ENCODE measurements at regions not wholly inside any gene's neighbourhood (a gene's known extent, or its start where the extent isn't known, plus 50 kb on each side); places are given as distances from the start of the nearest gene placed in this dataset.

GRCh38 chr17:31702041-31702440 lies 157.0 kb downstream of the COPRS start:
- intact Hi-C loops (cut with DNase I), result no loop called here

GRCh38 chr17:31700973-31701372 lies 158.1 kb downstream of the COPRS start:
- Histone ChIP-seq H3K36me3 (no peaks in the 10 kb centered on the region), H3K27ac (replicated peaks in 1 of 4) (no peak overlapping the region), H3K27me3 (no peaks in the 10 kb centered on the region), H3K4me1 (peaks cover 16 to 42% (median 35%) of the 10 kb centered on the region in 4 donors), H3K4me3 (no peak overlapping the region), H3K9me3 (no peaks in the 10 kb centered on the region)
- TF ChIP-seq POLR2AphosphoS5 (IDR thresholded peaks at IDR 0.05) (no peak), EP300 (IDR thresholded peaks at IDR 0.05) (no peak)
- intact Hi-C loops (cut with DNase I), result no loop called here
- WGBS, result 74% methylated on average over 1 of the region's 1 CpG
- DNase-seq (ENCODE audit: extremely low spot score), result no peak

More at GRCh38 chr17:31702041-31702440, 157.0 kb downstream of the COPRS start:
- Histone ChIP-seq H3K4me3 (no peak overlapping the region), H3K27ac (replicated peaks in 1 of 4) (no peak overlapping the region), H3K9me3 (no peaks in the 10 kb centered on the region), H3K27me3 (no peaks in the 10 kb centered on the region), H3K36me3 (no peaks in the 10 kb centered on the region), H3K4me1 (peaks cover 7 to 31% (median 24%) of the 10 kb centered on the region in 4 donors)
- no peak for DNase-seq (ENCODE audit: extremely low spot score)
- no peak for TF ChIP-seq EP300 (IDR thresholded peaks at IDR 0.05)
- no peak for TF ChIP-seq POLR2A (IDR thresholded peaks at IDR 0.05; ENCODE audit: low read depth)
- TF ChIP-seq CTCF (IDR thresholded peaks at IDR 0.05), result no peak
- TF ChIP-seq POLR2AphosphoS5 (IDR thresholded peaks at IDR 0.05), result no peak
- WGBS, result 92% methylated on average over 3 of the region's 3 CpGs

GRCh38 chr17:31699886-31700285 lies 159.2 kb downstream of the COPRS start:
- peak overlapping the region in 1 of 4 donors; percentile 76 for H3K27ac ChIP-seq (replicated peaks in 1 of 4)
- H3K9me3 ChIP-seq, result no peaks in the 10 kb centered on the region
- no peak for TF ChIP-seq POLR2AphosphoS5 (IDR thresholded peaks at IDR 0.05)
- no peak for TF ChIP-seq CTCF (IDR thresholded peaks at IDR 0.05)
- no peak for TF ChIP-seq EP300 (IDR thresholded peaks at IDR 0.05)
- no peak for TF ChIP-seq POLR2A (IDR thresholded peaks at IDR 0.05; ENCODE audit: low read depth)
- WGBS, result 94% methylated on average over 4 of the region's 4 CpGs
- no peak for DNase-seq (ENCODE audit: extremely low spot score)
- intact Hi-C loops (cut with DNase I), result loop anchor here (5.0 kb wide), 4 partner anchors 37 to 142 kb away; no protein-coding TSS in a partner anchor
- H3K4me1 ChIP-seq, result peaks cover 24 to 53% (median 46%) of the 10 kb centered on the region in 4 donors
- H3K36me3 ChIP-seq, result no peaks in the 10 kb centered on the region
- no peaks in the 10 kb centered on the region for H3K27me3 ChIP-seq
- no peak overlapping the region for H3K4me3 ChIP-seq

DNA sequence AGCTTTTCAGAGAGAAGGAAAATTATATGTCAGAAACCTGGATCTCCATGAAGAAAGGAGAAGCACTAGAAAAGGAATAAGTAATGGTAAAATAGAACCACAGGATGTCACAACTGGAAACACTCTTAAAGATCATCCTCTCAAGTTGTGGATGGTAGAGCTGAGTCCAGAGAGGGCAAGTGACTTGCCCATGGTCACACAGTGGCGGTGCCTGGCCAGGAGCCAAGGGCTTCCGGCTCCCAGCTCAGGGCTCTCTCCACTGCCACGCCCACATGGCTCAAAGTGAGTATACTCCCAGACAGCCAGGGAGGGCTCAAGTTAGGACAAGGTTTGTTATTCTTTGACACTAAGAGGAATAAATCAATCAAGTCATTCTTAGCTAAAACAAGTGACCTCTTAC lies 159.8 kb downstream of the COPRS start:
- 51% methylated on average over 3 of the region's 3 CpGs for WGBS
- H3K27ac ChIP-seq (replicated peaks in 1 of 4), result peak overlapping the region; percentile 37 to 76 (median 74)
- TF ChIP-seq POLR2A (IDR thresholded peaks at IDR 0.05; ENCODE audit: low read depth) (no peak), CTCF (IDR thresholded peaks at IDR 0.05) (no peak), POLR2AphosphoS5 (IDR thresholded peaks at IDR 0.05) (no peak), EP300 (IDR thresholded peaks at IDR 0.05) (no peak)
- H3K27me3 ChIP-seq, result no peaks in the 10 kb centered on the region
- H3K4me3 ChIP-seq, result no peak overlapping the region
- H3K36me3 ChIP-seq, result no peaks in the 10 kb centered on the region
- intact Hi-C loops (cut with DNase I), result loop anchor here (5.0 kb wide), 4 partner anchors 38 to 143 kb away; no protein-coding TSS in a partner anchor
- H3K4me1 ChIP-seq, result peaks cover 24 to 59% (median 52%) of the 10 kb centered on the region in 4 donors
- no peak for DNase-seq (ENCODE audit: extremely low spot score)
- H3K9me3 ChIP-seq, result no peaks in the 10 kb centered on the region

DNA sequence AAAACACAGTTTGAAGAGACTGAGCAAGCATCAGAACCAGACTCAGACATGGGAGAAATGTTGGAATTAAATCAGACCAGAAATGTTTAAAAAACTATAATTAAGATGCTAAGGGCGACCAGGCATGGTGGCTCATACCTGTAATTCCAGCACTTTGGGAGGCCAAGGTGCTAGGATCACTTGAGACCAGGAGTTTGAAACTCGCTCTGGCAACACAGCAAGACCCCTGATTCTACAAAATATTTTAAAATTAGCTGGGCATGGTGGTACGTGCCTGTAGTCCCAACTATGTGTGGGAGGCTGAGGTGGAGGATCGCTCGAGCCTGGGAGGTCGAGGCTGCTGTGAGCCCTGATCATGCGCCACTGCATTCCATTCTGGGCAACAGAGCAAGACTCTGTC lies 160.3 kb downstream of the COPRS start:
- 91% methylated on average over 7 of the region's 7 CpGs for WGBS
- H3K9me3 ChIP-seq, result no peaks in the 10 kb centered on the region
- H3K27me3 ChIP-seq, result no peaks in the 10 kb centered on the region
- no peak overlapping the region for H3K4me3 ChIP-seq
- intact Hi-C loops (cut with DNase I), result loop anchor here (5.0 kb wide), 4 partner anchors 39 to 144 kb away; no protein-coding TSS in a partner anchor
- peaks cover 27 to 64% (median 57%) of the 10 kb centered on the region in 4 donors for H3K4me1 ChIP-seq
- no peaks in the 10 kb centered on the region for H3K36me3 ChIP-seq
- no peak for TF ChIP-seq POLR2AphosphoS5 (IDR thresholded peaks at IDR 0.05)
- no peak for TF ChIP-seq CTCF (IDR thresholded peaks at IDR 0.05)
- TF ChIP-seq EP300 (IDR thresholded peaks at IDR 0.05), result no peak
- no peak for TF ChIP-seq POLR2A (IDR thresholded peaks at IDR 0.05; ENCODE audit: low read depth)
- no peak for DNase-seq (ENCODE audit: extremely low spot score)
- H3K27ac ChIP-seq (replicated peaks in 1 of 4), result peak overlapping the region; percentile 37 to 76 (median 74)

Measured in esophagus muscularis mucosa (tissue), 4 donors.